Vagina (tissue), 2 donors: ENCODE measurements at regions not wholly inside any gene's neighbourhood (a gene's known extent, or its start where the extent isn't known, plus 50 kb on each side); places are given as distances from the start of the nearest gene placed in this dataset.

Experiments used
- POLR2A ChIP-seq, 2 donors: fragments of 450-650 bp; IDR thresholded peaks; one replicate each; pipeline ENCODE4 v1.6.1; 2017; ENCODE audit warnings: antibody characterized with exemption in 2 of 2, mild to moderate bottlenecking in 2 of 2, moderate library complexity in 2 of 2
- POLR2AphosphoS5 ChIP-seq, 2 donors: sonication (generic); formaldehyde crosslinking; IDR thresholded peaks; one replicate each; pipeline ENCODE4 v1.9.0; 2017; ENCODE audit warnings: antibody characterized with exemption in 2 of 2, mild to moderate bottlenecking in 2 of 2, low read depth in 1 of 2; ENCODE audit not compliant: insufficient read depth in 1 of 2

GRCh38 chr5:88395264-88395663 is 126.6 kb upstream of the TMEM161B start:
- TF ChIP-seq POLR2A (IDR thresholded peaks at IDR 0.05) (no peak), POLR2AphosphoS5 (IDR thresholded peaks at IDR 0.05; ENCODE audit: insufficient read depth in 1 of 2, low read depth in 1 of 2) (no peak)
